GM12874 (cell line): ENCODE measurements at regions not wholly inside any gene's neighbourhood (a gene's known extent, or its start where the extent isn't known, plus 50 kb on each side); places are given as distances from the start of the nearest gene placed in this dataset.

Experiments
- CTCF ChIP-seq: IDR thresholded peaks from 2 replicates; pipeline ENCODE4 v1.5.1; 2011; ENCODE audit warnings: low read depth, mild to moderate bottlenecking, control low read depth, low read length, moderate library complexity; ENCODE audit not compliant: insufficient read depth

- TF ChIP-seq CTCF, result no peak
Observed at GRCh38 chr7:98703916-98704315, 86.8 kb downstream of the NPTX2 start.

GRCh38 chr7:98705626-98706025, 88.5 kb downstream of the NPTX2 start:
- TF ChIP-seq CTCF, result no peak

GRCh38 chr7:98707076-98707475, 90.0 kb downstream of the NPTX2 start:
- no peak for TF ChIP-seq CTCF

- TF ChIP-seq CTCF, result no peak
Observed at GRCh38 chr7:98711945-98712344, 94.9 kb downstream of the NPTX2 start.

GRCh38 chr7:98713165-98713810, 96.2 kb downstream of the NPTX2 start:
- no peak for TF ChIP-seq CTCF

GRCh38 chr7:98719396-98719795, 102.3 kb downstream of the NPTX2 start:
- no peak for TF ChIP-seq CTCF

- TF ChIP-seq CTCF, result no peak
Observed at GRCh38 chr7:98722402-98722801, 105.3 kb downstream of the NPTX2 start.
